ENCODE measurements at regions not wholly inside any gene's neighbourhood (a gene's known extent, or its start where the extent isn't known, plus 50 kb on each side); places are given as distances from the start of the nearest gene placed in this dataset.

GRCh38 chr11:57936050-57936418 lies 87.6 kb upstream of the OR9Q1 start:
- no peak for TF ChIP-seq EZH2 (IDR thresholded peaks at IDR 0.05; ENCODE audit: insufficient read depth, poor library complexity, severe bottlenecking)
- no peak for TF ChIP-seq EZH2phosphoT487 (IDR thresholded peaks at IDR 0.05; ENCODE audit: insufficient read depth, low read depth)

All from GM23248 (cell line).